HG02840 (cell line): ENCODE measurements at regions not wholly inside any gene's neighbourhood (a gene's known extent, or its start where the extent isn't known, plus 50 kb on each side); places are given as distances from the start of the nearest gene placed in this dataset.

Experiments used
- ATAC-seq: cut with Tn5 transposase; IDR thresholded peaks from one replicate; pipeline ENCODE4 v1.9.1; 2021; ENCODE audit warnings: mild to moderate bottlenecking, moderate library complexity, moderate number of reproducible peaks; ENCODE audit not compliant: unreplicated experiment, low FRiP score

- ATAC-seq = no peak
Measured at GRCh38 chr12:61896436-61896835, 363.8 kb upstream of the USP15 start.

GRCh38 chr12:61902403-61902802, 357.8 kb upstream of the USP15 start:
- ATAC-seq = no peak

GRCh38 chr12:61911113-61911512, 349.1 kb upstream of the USP15 start:
- no peak for ATAC-seq

- ATAC-seq = no peak
Measured at GRCh38 chr12:61915420-61915819, 344.8 kb upstream of the USP15 start.

GRCh38 chr12:61916831-61917230, 343.4 kb upstream of the USP15 start:
- no peak for ATAC-seq

- no peak for ATAC-seq
Measured at GRCh38 chr12:61919686-61920085, 340.5 kb upstream of the USP15 start.

GRCh38 chr12:61920230-61920629, 340.0 kb upstream of the USP15 start:
- no peak for ATAC-seq

- ATAC-seq = no peak
Measured at GRCh38 chr12:61923152-61923551, 337.1 kb upstream of the USP15 start.

- no peak for ATAC-seq
Measured at GRCh38 chr12:61934564-61934963, 325.6 kb upstream of the USP15 start.

GRCh38 chr12:61939977-61940376, 320.2 kb upstream of the USP15 start:
- no peak for ATAC-seq

- no peak for ATAC-seq
Measured at GRCh38 chr12:61956545-61956944, 303.7 kb upstream of the USP15 start.

- ATAC-seq = no peak
Measured at GRCh38 chr12:61974461-61974860, 285.7 kb upstream of the USP15 start.

GRCh38 chr12:61985830-61986229, 274.4 kb upstream of the USP15 start:
- ATAC-seq = no peak

GRCh38 chr12:61987173-61987572, 273.0 kb upstream of the USP15 start:
- no peak for ATAC-seq

GRCh38 chr12:61991661-61992060, 268.5 kb upstream of the USP15 start:
- ATAC-seq = no peak

- ATAC-seq = no peak
Measured at GRCh38 chr12:61993734-61994345, 266.4 kb upstream of the USP15 start.

- no peak for ATAC-seq
Measured at GRCh38 chr12:61996717-61997116, 263.5 kb upstream of the USP15 start.

- no peak for ATAC-seq
Measured at GRCh38 chr12:61998791-61999190, 261.4 kb upstream of the USP15 start.

GRCh38 chr12:61999311-61999710, 260.9 kb upstream of the USP15 start:
- ATAC-seq = no peak

- ATAC-seq = no peak
Measured at GRCh38 chr12:62001424-62001823, 258.8 kb upstream of the USP15 start.

- no peak for ATAC-seq
Measured at GRCh38 chr12:62003226-62003625, 257.0 kb upstream of the USP15 start.

- ATAC-seq = no peak
Measured at GRCh38 chr12:62003701-62004100, 256.5 kb upstream of the USP15 start.

- ATAC-seq = no peak
Measured at GRCh38 chr12:62005615-62006014, 254.6 kb upstream of the USP15 start.
